Uterus (tissue), 3 donors: ENCODE measurements at regions not wholly inside any gene's neighbourhood (a gene's known extent, or its start where the extent isn't known, plus 50 kb on each side); places are given as distances from the start of the nearest gene placed in this dataset.

Experiments
- DNase-seq, 2 donors: peaks; one replicate each; pipeline ENCODE4 v3.0.0-alpha.2; 2019 to 2020
- H3K27ac ChIP-seq, 2 donors: fragments of 200-600 bp; sonication (generic); 1 replicate in 1 of 2; 2 replicates in 1 of 2; pipeline ENCODE4 v1.5.1; 2016 to 2018
- H3K27me3 ChIP-seq, 2 donors: fragments of 200-600 bp; sonication (generic); one replicate each; pipeline ENCODE4 v1.5.1; 2018 to 2019; ENCODE audit warnings: control low read depth in 1 of 2
- H3K36me3 ChIP-seq, 2 donors: fragments of 200-600 bp; sonication (generic); one replicate each; pipeline ENCODE4 v1.5.1; 2019; ENCODE audit warnings: control low read depth in 1 of 2
- H3K4me1 ChIP-seq, 2 donors: fragments of 200-600 bp; sonication (generic); one replicate each; pipeline ENCODE4 v1.5.1; 2018 to 2019; ENCODE audit warnings: control low read depth in 1 of 2
- H3K4me3 ChIP-seq, 2 donors: fragments of 200-600 bp; sonication (generic); 1 replicate in 1 of 2; 2 replicates in 1 of 2; pipeline ENCODE4 v1.5.1; 2018 to 2019; ENCODE audit warnings: mild to moderate bottlenecking in 1 of 2
- H3K9me3 ChIP-seq, 2 donors: fragments of 200-600 bp; sonication (generic); one replicate each; pipeline ENCODE4 v1.5.1; 2019; ENCODE audit warnings: control low read depth in 1 of 2
- POLR2A ChIP-seq, 2 donors: fragments of 450-650 bp; IDR thresholded peaks; one replicate each; pipeline ENCODE4 v1.6.1; 2016; ENCODE audit warnings: antibody characterized with exemption in 2 of 2, mild to moderate bottlenecking in 1 of 2, moderate library complexity in 1 of 2
- intact Hi-C: fragments of 100-400 bp; cut with DNase I; formaldehyde crosslinking; loops from one replicate; pipeline ENCODE4 v1.15.1; 2023; ENCODE audit warnings: low total_unique reads
- TF ChIP-seq, protein P1 (sequence below), 4 experiments: fragments of 200-600 bp in 2 of 4; fragments of 450-650 bp in 2 of 4; sonication (generic) in 2 of 4; IDR thresholded peaks; one replicate each; pipeline ENCODE4 v1.5.1; 2016 to 2019; ENCODE audit warnings: antibody characterized with exemption in 4 of 4, mild to moderate bottlenecking in 2 of 4, moderate library complexity in 1 of 4
- donor health status: DM: yes; HTN: yes; CAD: no.

DNA sequence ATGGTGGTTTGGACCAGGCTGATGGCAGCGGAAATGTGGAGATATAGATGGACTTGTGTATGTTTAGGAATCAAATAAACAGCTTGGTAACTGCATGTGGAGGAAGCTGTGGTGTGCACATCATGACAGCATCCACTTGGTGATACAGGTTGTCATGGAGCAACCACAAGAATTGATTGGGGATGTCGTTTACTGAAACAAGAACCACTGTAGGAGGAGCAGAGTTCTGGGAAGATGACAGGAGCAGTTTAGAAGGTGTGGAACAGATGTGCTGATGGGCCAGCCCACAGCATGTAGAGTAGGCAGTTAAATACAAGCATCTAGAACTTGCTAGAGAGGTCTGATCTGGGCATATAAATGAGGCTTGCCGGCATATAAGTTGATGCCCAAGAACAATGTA, 152.4 kb upstream of the SERPINE2 start:
- no peaks in the 10 kb centered on the region for H3K4me1 ChIP-seq
- TF ChIP-seq POLR2A (IDR thresholded peaks at IDR 0.05), result no peak
- TF ChIP-seq, protein P1, sequence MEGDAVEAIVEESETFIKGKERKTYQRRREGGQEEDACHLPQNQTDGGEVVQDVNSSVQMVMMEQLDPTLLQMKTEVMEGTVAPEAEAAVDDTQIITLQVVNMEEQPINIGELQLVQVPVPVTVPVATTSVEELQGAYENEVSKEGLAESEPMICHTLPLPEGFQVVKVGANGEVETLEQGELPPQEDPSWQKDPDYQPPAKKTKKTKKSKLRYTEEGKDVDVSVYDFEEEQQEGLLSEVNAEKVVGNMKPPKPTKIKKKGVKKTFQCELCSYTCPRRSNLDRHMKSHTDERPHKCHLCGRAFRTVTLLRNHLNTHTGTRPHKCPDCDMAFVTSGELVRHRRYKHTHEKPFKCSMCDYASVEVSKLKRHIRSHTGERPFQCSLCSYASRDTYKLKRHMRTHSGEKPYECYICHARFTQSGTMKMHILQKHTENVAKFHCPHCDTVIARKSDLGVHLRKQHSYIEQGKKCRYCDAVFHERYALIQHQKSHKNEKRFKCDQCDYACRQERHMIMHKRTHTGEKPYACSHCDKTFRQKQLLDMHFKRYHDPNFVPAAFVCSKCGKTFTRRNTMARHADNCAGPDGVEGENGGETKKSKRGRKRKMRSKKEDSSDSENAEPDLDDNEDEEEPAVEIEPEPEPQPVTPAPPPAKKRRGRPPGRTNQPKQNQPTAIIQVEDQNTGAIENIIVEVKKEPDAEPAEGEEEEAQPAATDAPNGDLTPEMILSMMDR (IDR thresholded peaks at IDR 0.05), result no peak
- H3K36me3 ChIP-seq, result no peaks in the 10 kb centered on the region
- intact Hi-C loops, result no loop called here
- H3K4me3 ChIP-seq, result no peak overlapping the region
- no peaks in the 10 kb centered on the region for H3K9me3 ChIP-seq
- no peaks in the 10 kb centered on the region for H3K27me3 ChIP-seq
- DNase-seq, result no peak
- no peak overlapping the region for H3K27ac ChIP-seq

- TF ChIP-seq, protein P1 (IDR thresholded peaks at IDR 0.05), result no peak
- no peak for TF ChIP-seq POLR2A (IDR thresholded peaks at IDR 0.05)
- H3K27me3 ChIP-seq, result no peaks in the 10 kb centered on the region
- no peaks in the 10 kb centered on the region for H3K9me3 ChIP-seq
- no peak overlapping the region for H3K4me3 ChIP-seq
- H3K27ac ChIP-seq, result no peak overlapping the region
- no peaks in the 10 kb centered on the region for H3K36me3 ChIP-seq
- no peaks in the 10 kb centered on the region for H3K4me1 ChIP-seq
- intact Hi-C loops, result no loop called here
- DNase-seq, result no peak
Measured at GRCh38 chr2:224190936-224191270, 151.8 kb upstream of the SERPINE2 start.

- Histone ChIP-seq H3K9me3 (no peaks in the 10 kb centered on the region), H3K4me3 (no peak overlapping the region), H3K4me1 (no peaks in the 10 kb centered on the region), H3K27ac (no peak overlapping the region), H3K36me3 (no peaks in the 10 kb centered on the region), H3K27me3 (no peaks in the 10 kb centered on the region)
- no peak for DNase-seq
- no peak for TF ChIP-seq POLR2A (IDR thresholded peaks at IDR 0.05)
- TF ChIP-seq, protein P1 (IDR thresholded peaks at IDR 0.05), result no peak
- intact Hi-C loops, result no loop called here
Measured at GRCh38 chr2:224190234-224190935, 151.3 kb upstream of the SERPINE2 start.

DNA sequence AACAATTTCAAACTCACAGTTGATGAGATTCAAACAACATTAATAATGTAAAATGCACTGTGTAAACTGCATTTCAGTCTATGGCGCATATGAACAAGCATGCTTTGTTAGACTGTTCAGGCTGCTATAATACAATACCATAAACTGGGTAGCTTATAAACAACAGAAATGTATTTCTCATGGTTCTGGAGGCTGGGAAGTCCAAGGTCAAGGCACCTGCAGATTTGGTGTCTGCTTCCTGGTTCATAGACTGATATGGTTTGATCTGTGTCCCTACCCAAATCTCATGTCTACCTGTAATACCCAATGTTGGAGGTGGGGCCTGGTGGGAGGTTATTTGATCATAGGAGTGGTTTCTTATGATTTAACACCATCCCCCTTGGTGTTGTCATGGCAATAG, 148.1 kb upstream of the SERPINE2 start:
- DNase-seq, result no peak
- H3K27me3 ChIP-seq, result no peaks in the 10 kb centered on the region
- H3K4me3 ChIP-seq, result no peak overlapping the region
- no peaks in the 10 kb centered on the region for H3K36me3 ChIP-seq
- no peaks in the 10 kb centered on the region for H3K4me1 ChIP-seq
- H3K27ac ChIP-seq, result no peak overlapping the region
- H3K9me3 ChIP-seq, result no peaks in the 10 kb centered on the region
- intact Hi-C loops, result no loop called here
- TF ChIP-seq POLR2A (IDR thresholded peaks at IDR 0.05), result no peak
- TF ChIP-seq, protein P1 (IDR thresholded peaks at IDR 0.05), result no peak

DNA sequence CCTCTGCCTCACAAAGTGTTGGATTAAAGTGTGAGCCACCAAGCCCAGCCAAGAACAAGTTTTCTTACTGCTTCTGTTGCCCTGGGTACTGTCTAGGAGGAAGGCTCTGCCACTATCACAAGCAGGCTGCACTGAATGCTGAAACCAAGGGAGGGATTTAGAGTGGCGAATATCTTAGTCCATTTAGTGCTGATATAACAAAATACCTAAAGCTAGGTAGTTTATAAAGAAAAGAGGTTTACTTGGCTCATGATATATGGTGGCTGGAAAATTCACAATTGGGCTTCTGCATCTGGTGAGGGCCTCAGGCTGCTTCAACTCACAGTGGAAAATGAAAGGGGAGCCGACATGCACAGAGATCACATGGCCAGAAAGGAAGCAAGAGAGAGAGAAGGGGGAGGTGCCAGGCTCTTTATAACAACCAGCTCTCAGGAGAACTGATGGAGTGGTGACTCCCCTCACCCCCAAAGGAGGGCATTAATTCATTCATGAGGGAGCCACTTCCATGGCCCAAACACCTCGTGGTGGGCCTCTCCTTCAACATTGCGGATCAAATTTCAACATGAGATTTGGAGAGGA, 146.0 kb upstream of the SERPINE2 start:
- H3K4me3 ChIP-seq, result no peak overlapping the region
- H3K4me1 ChIP-seq, result no peaks in the 10 kb centered on the region
- no peaks in the 10 kb centered on the region for H3K36me3 ChIP-seq
- no peaks in the 10 kb centered on the region for H3K27me3 ChIP-seq
- intact Hi-C loops, result no loop called here
- TF ChIP-seq POLR2A (IDR thresholded peaks at IDR 0.05), result no peak
- TF ChIP-seq, protein P1 (IDR thresholded peaks at IDR 0.05), result no peak
- H3K27ac ChIP-seq, result no peak overlapping the region
- no peaks in the 10 kb centered on the region for H3K9me3 ChIP-seq
- no peak for DNase-seq
